H1 (cell line): ENCODE measurements at regions not wholly inside any gene's neighbourhood (a gene's known extent, or its start where the extent isn't known, plus 50 kb on each side); places are given as distances from the start of the nearest gene placed in this dataset.

Experiments used
- CTCF ChIA-PET: fragments of 300-600 bp; sonication (Branson Sonifier 250); formaldehyde crosslinking; loops from one replicate; lab custom pipeline; 2021; ENCODE audit not compliant: partially characterized antibody; lab: Charles Lee
- POLR2A ChIA-PET: fragments of 300-600 bp; sonication (Branson Sonifier 250); formaldehyde crosslinking; loops from one replicate; lab custom pipeline; 2021; ENCODE audit warnings: inconsistent platforms; ENCODE audit not compliant: partially characterized antibody; lab: Charles Lee
- DNase-seq, 2 experiments: peaks; one replicate each; pipeline versions ENCODE4 v3.0.0 to v3.0.0-alpha.2; 2010 to 2022; ENCODE audit warnings: low spot score in 2 of 2, low read depth in 1 of 2, mixed read lengths in 1 of 2
- FAIRE-seq: peaks from 2 replicates; lab custom pipeline; 2011; peaks lifted over from hg19 to GRCh38; lab: Jason Lieb, UNC
- H2AFZ ChIP-seq: 2 replicates; pipeline ENCODE4 v1.8.1; 2012; ENCODE audit warnings: low read length, inconsistent platforms
- H2AK5ac ChIP-seq: 2 replicates; pipeline ENCODE4 v1.6.1; 2013; ENCODE audit warnings: low read depth, low read length
- H2BK120ac ChIP-seq: replicated peaks from 2 replicates; pipeline ENCODE3; 2013; ENCODE audit warnings: low read depth, low read length, inconsistent platforms
- H2BK12ac ChIP-seq: 2 replicates; pipeline ENCODE4 v1.6.1; 2013; ENCODE audit warnings: low read depth, low read length
- H2BK15ac ChIP-seq: 2 replicates; pipeline ENCODE4 v1.6.1; 2013; ENCODE audit warnings: low read length
- H2BK20ac ChIP-seq: 2 replicates; pipeline ENCODE4 v1.6.1; 2013; ENCODE audit warnings: low read length
- H2BK5ac ChIP-seq: 2 replicates; pipeline ENCODE4 v1.6.1; 2013; ENCODE audit warnings: low read depth, low read length
- H3K14ac ChIP-seq: 2 replicates; pipeline ENCODE4 v1.6.1; 2013; ENCODE audit warnings: inconsistent platforms; ENCODE audit not compliant: insufficient read length
- H3K18ac ChIP-seq: 2 replicates; pipeline ENCODE4 v1.6.1; 2013; ENCODE audit warnings: low read length; ENCODE audit errors: extremely low read depth
- H3K23ac ChIP-seq: 2 replicates; pipeline ENCODE4 v1.6.1; 2013; ENCODE audit warnings: inconsistent platforms; ENCODE audit not compliant: insufficient read length
- H3K23me2 ChIP-seq: 2 replicates; pipeline ENCODE4 v1.6.1; 2013; ENCODE audit warnings: low read depth, low read length
- H3K27ac ChIP-seq: 2 replicates; pipeline ENCODE4 v1.6.1; 2011; ENCODE audit warnings: low read depth, low read length, inconsistent platforms
- H3K27me3 ChIP-seq, 4 experiments: replicated peaks in 1 of 4; 1 replicate in 1 of 4; 2 replicates in 3 of 4; pipeline versions ENCODE4 v1.6.1 to v1.8.1; 2011 to 2013; ENCODE audit warnings: low read length in 3 of 4, mild to moderate bottlenecking in 3 of 4, inconsistent platforms in 2 of 4, mixed read lengths in 2 of 4, moderate library complexity in 1 of 4; ENCODE audit not compliant: control insufficient read depth in 3 of 4, insufficient read depth in 3 of 4; ENCODE audit errors: extremely low read depth in 1 of 4
- H3K36me3 ChIP-seq, 4 experiments: 2 replicates each; pipeline versions ENCODE4 v1.6.1 to v1.8.1; 2011 to 2013; ENCODE audit warnings: mild to moderate bottlenecking in 4 of 4, low read length in 3 of 4, moderate library complexity in 2 of 4, control low read depth in 1 of 4, inconsistent platforms in 1 of 4; ENCODE audit not compliant: insufficient read depth in 4 of 4, control insufficient read depth in 2 of 4
- H3K4ac ChIP-seq: replicated peaks from 2 replicates; pipeline ENCODE3; 2013; ENCODE audit warnings: low read length, low read depth, mixed read lengths, inconsistent platforms; ENCODE audit not compliant: insufficient read length
- H3K4me1 ChIP-seq, 4 experiments: replicated peaks in 1 of 4; 1 replicate in 1 of 4; 2 replicates in 3 of 4; pipeline versions ENCODE4 v1.6.1 to v1.8.1; 2011 to 2013; ENCODE audit warnings: low read length in 3 of 4, inconsistent platforms in 2 of 4, mixed read lengths in 1 of 4; ENCODE audit not compliant: insufficient read depth in 4 of 4, control insufficient read depth in 3 of 4
- H3K4me2 ChIP-seq, 2 experiments: 2 replicates each; pipeline versions ENCODE4 v1.6.1 to v1.8.1; 2011 to 2013; ENCODE audit warnings: low read depth in 2 of 2, low read length in 2 of 2, control low read depth in 1 of 2, inconsistent platforms in 1 of 2, mild to moderate bottlenecking in 1 of 2; ENCODE audit not compliant: insufficient read depth in 1 of 2
- H3K4me3 ChIP-seq, 4 experiments: fragments of 200-600, 300-600 bp in 1 of 4; sonication (generic), shearing (Covaris generic), sonication (Bioruptor Twin) in 1 of 4; 2 replicates each; pipeline versions ENCODE4 v1.5.1 to v1.8.1; 2011 to 2016; ENCODE audit warnings: low read length in 4 of 4, low read depth in 3 of 4, control low read depth in 2 of 4, inconsistent platforms in 2 of 4, mild to moderate bottlenecking in 2 of 4, mixed read lengths in 1 of 4, moderate library complexity in 1 of 4; ENCODE audit not compliant: insufficient read depth in 2 of 4; ENCODE audit errors: extremely low read depth in 1 of 4
- H3K56ac ChIP-seq: replicated peaks from 2 replicates; pipeline ENCODE3; 2013; ENCODE audit warnings: low read depth, mild to moderate bottlenecking, mixed read lengths, low read length, inconsistent platforms; ENCODE audit not compliant: insufficient read length
- H3K79me1 ChIP-seq: 2 replicates; pipeline ENCODE4 v1.6.1; 2013; ENCODE audit warnings: low read depth, low read length, control low read depth
- H3K79me2 ChIP-seq, 2 experiments: 2 replicates each; pipeline versions ENCODE4 v1.6.1 to v1.8.1; 2012 to 2013; ENCODE audit warnings: low read length in 2 of 2, mild to moderate bottlenecking in 2 of 2, inconsistent platforms in 1 of 2; ENCODE audit not compliant: insufficient read depth in 2 of 2, control insufficient read depth in 1 of 2
- H3K9ac ChIP-seq, 4 experiments: replicated peaks in 1 of 4; 1 replicate in 1 of 4; 2 replicates in 3 of 4; pipeline versions ENCODE4 v1.6.1 to v1.8.1; 2011 to 2013; ENCODE audit warnings: low read depth in 3 of 4, low read length in 3 of 4, control low read depth in 2 of 4, mild to moderate bottlenecking in 2 of 4, moderate library complexity in 2 of 4, inconsistent platforms in 1 of 4; ENCODE audit errors: extremely low read depth in 1 of 4
- H3K9me3 ChIP-seq, 2 experiments: 2 replicates each; pipeline versions ENCODE4 v1.6.1 to v1.8.1; 2012 to 2013; ENCODE audit warnings: mild to moderate bottlenecking in 2 of 2, moderate library complexity in 2 of 2, control low read depth in 1 of 2, inconsistent platforms in 1 of 2, low read depth in 1 of 2, low read length in 1 of 2, mixed read lengths in 1 of 2; ENCODE audit not compliant: insufficient read depth in 2 of 2
- H4K20me1 ChIP-seq, 2 experiments: replicated peaks in 1 of 2; 2 replicates each; pipeline versions ENCODE3 to v1.8.1; 2011 to 2013; ENCODE audit warnings: inconsistent platforms in 2 of 2, low read length in 2 of 2, mild to moderate bottlenecking in 1 of 2; ENCODE audit not compliant: insufficient read depth in 2 of 2, control insufficient read depth in 1 of 2
- H4K5ac ChIP-seq: 2 replicates; pipeline ENCODE4 v1.6.1; 2013; ENCODE audit warnings: low read length, low read depth, mixed read lengths, inconsistent platforms; ENCODE audit not compliant: insufficient read length
- H4K8ac ChIP-seq: 2 replicates; pipeline ENCODE4 v1.8.0; 2013; ENCODE audit warnings: mild to moderate bottlenecking, moderate library complexity, low read length, inconsistent platforms; ENCODE audit not compliant: insufficient read depth; ENCODE audit errors: extremely low read depth
- H4K91ac ChIP-seq: replicated peaks from 2 replicates; pipeline ENCODE3; 2013; ENCODE audit warnings: low read length, mixed read lengths, inconsistent platforms; ENCODE audit not compliant: insufficient read length
- CBX5 ChIP-seq: fragments of 300-800, 300-1000 bp; sonication (generic); IDR thresholded peaks from 2 replicates; pipeline ENCODE4 v1.7.1; 2016; ENCODE audit warnings: antibody characterized with exemption, low read length, low read depth
- CHD1 ChIP-seq: IDR thresholded peaks from 2 replicates; pipeline ENCODE4 v1.6.1; 2012; ENCODE audit warnings: low read depth, low read length, improper control_type of control experiment
- CREB1 ChIP-seq: IDR thresholded peaks from 2 replicates; pipeline ENCODE4 v1.6.1; 2012; ENCODE audit warnings: inconsistent platforms
- EP300 ChIP-seq, 2 experiments: IDR thresholded peaks; 1 replicate in 1 of 2; 2 replicates in 1 of 2; pipeline ENCODE4 v1.6.1; 2011 to 2012; ENCODE audit warnings: low read depth in 2 of 2, low read length in 2 of 2, mild to moderate bottlenecking in 2 of 2, borderline replicate concordance in 1 of 2, inconsistent platforms in 1 of 2, moderate library complexity in 1 of 2
- EZH2 ChIP-seq: fragments of 200-600 bp; sonication (generic); IDR thresholded peaks from 2 replicates; pipeline ENCODE4 v1.7.1; 2012; ENCODE audit warnings: low read depth, mild to moderate bottlenecking, moderate library complexity, low read length, inconsistent platforms; ENCODE audit not compliant: severe bottlenecking
- HDAC6 ChIP-seq: IDR thresholded peaks from one replicate; pipeline ENCODE4 v1.7.1; 2012; ENCODE audit warnings: low read depth, mild to moderate bottlenecking, inconsistent platforms, low read length, moderate library complexity
- POLR2AphosphoS5 ChIP-seq: IDR thresholded peaks from 2 replicates; pipeline ENCODE4 v1.6.1; 2011; ENCODE audit warnings: low read depth, low read length
- SUZ12 ChIP-seq: fragments of 200-600 bp; sonication (generic); IDR thresholded peaks from 2 replicates; pipeline ENCODE4 v1.6.1; 2012; ENCODE audit warnings: mild to moderate bottlenecking, inconsistent platforms, low read length, moderate library complexity, mixed read lengths
- WGBS, 2 experiments: shearing (Covaris generic) in 1 of 2; methylation state at CpG; one replicate each; pipeline versions ENCODE4 v1.1.6 to v1.1.7; 2013 to 2015; ENCODE audit warnings: low lambda C conversion rate in 2 of 2, mixed read lengths in 2 of 2, inconsistent platforms in 1 of 2, low coverage in 1 of 2, missing lambda C conversion rate in 1 of 2; ENCODE audit not compliant: insufficient replicate concordance in 2 of 2, insufficient coverage in 1 of 2, insufficient read length in 1 of 2; ENCODE audit errors: extremely low coverage in 1 of 2, missing lambda C conversion rate in 1 of 2; 5-methylcytosine and 5-hydroxymethylcytosine counted together
- TF ChIP-seq, protein P1 (sequence below): IDR thresholded peaks from 2 replicates; pipeline ENCODE4 v1.6.1; 2012; ENCODE audit warnings: low read length, inconsistent platforms

DNA sequence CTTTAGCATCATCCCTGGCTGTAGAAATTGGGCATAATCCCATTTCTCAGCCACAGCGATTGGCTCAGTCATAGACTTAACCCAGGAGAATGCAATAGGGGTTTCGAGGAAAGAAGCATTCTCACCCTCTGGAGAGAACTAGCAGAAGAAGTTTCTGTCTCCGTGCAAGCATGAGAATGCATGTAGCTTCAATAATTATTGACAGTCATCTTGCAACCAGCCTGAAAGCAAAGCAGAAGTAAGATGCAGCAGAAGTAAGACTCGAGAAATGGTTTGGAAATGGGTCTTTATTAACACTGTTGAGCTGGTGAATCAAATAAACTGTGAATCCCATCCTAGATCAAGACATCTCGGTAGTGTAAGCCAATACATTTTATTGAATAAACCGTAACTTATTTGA lies 828.8 kb upstream of the GJE1 start:
- Histone ChIP-seq H3K14ac (no peak overlapping the region), H2BK5ac (no peak overlapping the region), H2AK5ac (no peak overlapping the region), H4K91ac (no peak overlapping the region), H2BK20ac (no peak overlapping the region), H2BK12ac (no peak overlapping the region), H3K4me1 (no peaks in the 10 kb centered on the region), H3K79me2 (no peaks in the 10 kb centered on the region), H3K23ac (no peak overlapping the region), H3K79me1 (no peaks in the 10 kb centered on the region), H3K9me3 (peaks cover 3 to 7% of the 10 kb centered on the region in 2 experiments; a peak in 3 of 4 replicates), H3K4me2 (no peak overlapping the region), H2BK120ac (no peak overlapping the region), H3K36me3 (no peaks in the 10 kb centered on the region), H3K27ac (no peak overlapping the region), H4K20me1 (no peaks in the 10 kb centered on the region), H3K18ac (no peak overlapping the region), H3K27me3 (no peaks in the 10 kb centered on the region), H3K9ac (no peak overlapping the region), H3K56ac (no peak overlapping the region), H3K23me2 (no peaks in the 10 kb centered on the region), H2BK15ac (no peak overlapping the region), H2AFZ (0 out of 2 replicates have a peak overlapping the region, but pooled peaks have one; percentile 74), H3K4ac (no peak overlapping the region), H4K5ac (no peak overlapping the region), H3K4me3 (no peak overlapping the region), H4K8ac (no peak overlapping the region)
- DNase-seq (no peak), FAIRE-seq (no peak)
- ChIA-PET POLR2A (no interaction called here), CTCF (no interaction called here)
- no peak for TF ChIP-seq POLR2AphosphoS5
- TF ChIP-seq EZH2: no peak
- no peak for TF ChIP-seq EP300 (IDR thresholded peaks at IDR 0.05; ENCODE audit: borderline replicate concordance in 1 of 2, low read depth in 2 of 2, low read length in 2 of 2)
- no peak for TF ChIP-seq HDAC6
- TF ChIP-seq CBX5: no peak
- TF ChIP-seq SUZ12: no peak
- TF ChIP-seq CREB1: no peak
- TF ChIP-seq CHD1: no peak
- TF ChIP-seq, protein P1, sequence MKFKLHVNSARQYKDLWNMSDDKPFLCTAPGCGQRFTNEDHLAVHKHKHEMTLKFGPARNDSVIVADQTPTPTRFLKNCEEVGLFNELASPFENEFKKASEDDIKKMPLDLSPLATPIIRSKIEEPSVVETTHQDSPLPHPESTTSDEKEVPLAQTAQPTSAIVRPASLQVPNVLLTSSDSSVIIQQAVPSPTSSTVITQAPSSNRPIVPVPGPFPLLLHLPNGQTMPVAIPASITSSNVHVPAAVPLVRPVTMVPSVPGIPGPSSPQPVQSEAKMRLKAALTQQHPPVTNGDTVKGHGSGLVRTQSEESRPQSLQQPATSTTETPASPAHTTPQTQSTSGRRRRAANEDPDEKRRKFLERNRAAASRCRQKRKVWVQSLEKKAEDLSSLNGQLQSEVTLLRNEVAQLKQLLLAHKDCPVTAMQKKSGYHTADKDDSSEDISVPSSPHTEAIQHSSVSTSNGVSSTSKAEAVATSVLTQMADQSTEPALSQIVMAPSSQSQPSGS: no peak
- 95% methylated on average over 6 of the region's 6 CpGs; no CpG with 5 or more reads in 1 of the 2 experiments for whole genome bisulfite sequencing, 2 experiments
